B cell (primary cell): ENCODE measurements at regions not wholly inside any gene's neighbourhood (a gene's known extent, or its start where the extent isn't known, plus 50 kb on each side); places are given as distances from the start of the nearest gene placed in this dataset.

Experiments used
- ATAC-seq: fragments of 200-7000 bp; cut with Tn5 transposase; one replicate; pipeline ENCODE4 v1.10.0; 2021; ENCODE audit warnings: low read depth, mild to moderate bottlenecking, moderate number of reproducible peaks, moderate library complexity
- CTCF ChIA-PET: fragments of 350-600 bp; sonication (Branson Sonifier 250); formaldehyde crosslinking; loops from one replicate; lab custom pipeline; 2021; ENCODE audit warnings: antibody characterized with exemption, inconsistent platforms; lab: Charles Lee
- POLR2A ChIA-PET: fragments of 350-600 bp; sonication (Branson Sonifier 250); formaldehyde crosslinking; loops from one replicate; lab custom pipeline; 2021; ENCODE audit warnings: antibody characterized with exemption; lab: Charles Lee
- DNase-seq: peaks from one replicate; pipeline ENCODE4 v3.0.0; 2013
- H2AFZ ChIP-seq: 2 replicates; pipeline ENCODE4 v1.6.1; 2012; ENCODE audit warnings: mild to moderate bottlenecking, low read depth, low read length; ENCODE audit not compliant: insufficient read depth, poor library complexity, severe bottlenecking
- H3K27ac ChIP-seq, 2 donors: 1 replicate in 1 of 2; 2 replicates in 1 of 2; pipeline ENCODE4 v1.5.1; 2012 to 2013; ENCODE audit warnings: low read length in 2 of 2, mild to moderate bottlenecking in 2 of 2, moderate library complexity in 1 of 2
- H3K27me3 ChIP-seq, 4 experiments: fragments of 200-600 bp in 1 of 4; sonication (generic) in 1 of 4; replicated peaks in 1 of 4; 1 replicate in 2 of 4; 2 replicates in 2 of 4; pipeline versions ENCODE4 v1.6.1 to v1.7.0; 2013 to 2016; ENCODE audit warnings: low read length in 3 of 4, mild to moderate bottlenecking in 2 of 4, mixed read lengths in 1 of 4, moderate library complexity in 1 of 4; ENCODE audit not compliant: insufficient read depth in 4 of 4, control insufficient read depth in 3 of 4; ENCODE audit errors: control extremely low read depth in 1 of 4
- H3K36me3 ChIP-seq, 2 experiments: replicated peaks in 1 of 2; 1 replicate in 1 of 2; 2 replicates in 1 of 2; pipeline versions ENCODE4 v1.6.1 to v1.7.1; 2013; ENCODE audit warnings: low read length in 1 of 2; ENCODE audit not compliant: insufficient read depth in 2 of 2, control insufficient read depth in 1 of 2; ENCODE audit errors: control extremely low read depth in 1 of 2, extremely low read depth in 1 of 2
- H3K4me1 ChIP-seq, 2 donors: fragments of 200-600 bp in 1 of 2; sonication (generic) in 1 of 2; 1 replicate in 1 of 2; 2 replicates in 1 of 2; pipeline versions ENCODE4 v1.5.1 to v1.6.1; 2013 to 2017; ENCODE audit warnings: low read length in 2 of 2; ENCODE audit not compliant: control insufficient read depth in 2 of 2, insufficient read depth in 2 of 2
- H3K4me2 ChIP-seq: replicated peaks from 2 replicates; pipeline ENCODE3; 2012; ENCODE audit warnings: mild to moderate bottlenecking, low read depth, low read length; ENCODE audit not compliant: poor library complexity, severe bottlenecking
- H3K4me3 ChIP-seq, 5 experiments: fragments of 200-600 bp in 1 of 5; sonication (generic) in 1 of 5; 1 replicate in 3 of 5; 2 replicates in 2 of 5; pipeline versions ENCODE4 v1.5.1 to v1.7.0; 2011 to 2016; ENCODE audit warnings: low read length in 4 of 5, mild to moderate bottlenecking in 4 of 5, low read depth in 2 of 5, control low read depth in 1 of 5, moderate library complexity in 1 of 5; ENCODE audit not compliant: insufficient read depth in 1 of 5; ENCODE audit errors: control extremely low read depth in 1 of 5, extremely low read depth in 1 of 5
- H3K79me2 ChIP-seq: fragments of 200-600 bp; sonication (generic); one replicate; pipeline ENCODE4 v1.6.0; 2016; ENCODE audit warnings: low read length; ENCODE audit not compliant: control insufficient read depth, insufficient read depth
- H3K9ac ChIP-seq: fragments of 200-600 bp; sonication (generic); 2 replicates; pipeline ENCODE4 v1.6.1; 2017; ENCODE audit warnings: mild to moderate bottlenecking, low read length, moderate library complexity
- H3K9me3 ChIP-seq, 3 donors: one replicate each; pipeline versions ENCODE4 v1.6.1 to v1.7.1; 2013; ENCODE audit warnings: low read length in 2 of 3; ENCODE audit not compliant: control insufficient read depth in 2 of 3, insufficient read depth in 1 of 3; ENCODE audit errors: control extremely low read depth in 1 of 3
- H4K20me1 ChIP-seq: 2 replicates; pipeline ENCODE4 v1.6.0; 2012; ENCODE audit warnings: mild to moderate bottlenecking, low read length; ENCODE audit not compliant: insufficient read depth, control insufficient read depth, poor library complexity, severe bottlenecking
- H3K27ac Mint-ChIP-seq: one replicate; pipeline ENCODE4 v1.8.0; 2021; ENCODE audit warnings: mixed read lengths
- H3K27me3 Mint-ChIP-seq: one replicate; pipeline ENCODE4 v1.8.0; 2021; ENCODE audit warnings: mixed read lengths
- H3K4me1 Mint-ChIP-seq: one replicate; pipeline ENCODE4 v1.8.0; 2021; ENCODE audit warnings: mixed read lengths
- H3K4me3 Mint-ChIP-seq: one replicate; pipeline ENCODE4 v1.8.0; 2021; ENCODE audit warnings: mixed read lengths
- H3K9me3 Mint-ChIP-seq: one replicate; pipeline ENCODE4 v1.8.0; 2022; ENCODE audit warnings: mixed read lengths; ENCODE audit not compliant: insufficient read depth
- EZH2 ChIP-seq: IDR thresholded peaks from 2 replicates; pipeline ENCODE4 v1.6.1; 2012; ENCODE audit warnings: borderline replicate concordance, low read depth, mild to moderate bottlenecking, moderate library complexity, low read length; ENCODE audit not compliant: insufficient read depth, poor library complexity, severe bottlenecking
- WGBS: methylation state at CpG from one replicate; pipeline ENCODE4 v1.1.5; 2013; ENCODE audit warnings: missing lambda C conversion rate; ENCODE audit not compliant: insufficient coverage; 5-methylcytosine and 5-hydroxymethylcytosine counted together
- intact Hi-C: fragments of 100-400 bp; cut with micrococcal nuclease; formaldehyde crosslinking; loops from one replicate; pipeline ENCODE4 v1.10.0; 2022
- TF ChIP-seq, protein P1 (sequence below): fragments of 200-600 bp; IDR thresholded peaks from one replicate; pipeline ENCODE4 v1.8.0; 2022; ENCODE audit warnings: antibody characterized with exemption, mild to moderate bottlenecking

DNA sequence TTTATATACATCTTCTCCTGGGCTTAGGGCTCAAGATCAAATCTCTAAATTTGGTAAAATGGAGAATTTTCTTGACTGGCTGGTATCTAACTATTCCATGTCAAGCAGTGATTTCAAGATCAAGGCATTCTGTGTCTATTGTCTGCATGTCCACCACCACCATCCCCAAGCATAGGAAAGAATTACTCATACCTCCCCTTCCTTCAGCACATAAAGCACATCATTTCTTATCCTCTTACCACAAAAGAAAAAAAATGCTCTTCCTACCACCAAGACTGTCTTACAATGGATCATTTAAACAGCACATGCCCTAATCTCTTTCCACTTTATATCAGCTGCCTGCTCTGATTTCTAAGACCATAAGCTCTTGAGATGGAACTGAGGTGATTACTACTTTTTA, 470.5 kb upstream of the THBS1 start:
- ChIA-PET CTCF (no interaction called here), POLR2A (no interaction called here)
- intact Hi-C loops, result no loop called here

DNA sequence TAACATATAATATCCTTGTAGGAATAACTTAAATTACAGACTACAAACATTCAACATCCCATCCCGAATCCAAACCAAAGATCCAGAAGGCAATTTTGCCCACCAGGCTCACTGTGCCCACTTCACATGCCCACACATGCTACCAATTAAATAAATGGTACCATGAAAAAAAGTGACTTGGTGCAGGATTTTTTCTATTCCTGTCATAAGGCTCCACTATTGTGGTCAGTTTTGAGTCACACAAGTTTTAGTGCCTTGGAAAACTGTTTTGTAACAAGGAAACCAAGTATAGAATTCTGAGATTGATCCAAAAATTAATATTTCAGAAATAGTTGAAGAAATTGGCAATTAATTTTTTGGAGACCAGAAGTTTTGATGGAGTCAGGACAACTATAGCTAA, 470.1 kb upstream of the THBS1 start:
- Histone ChIP-seq H3K9me3 (peaks cover 0 to 14% (median 0%) of the 10 kb centered on the region in 3 donors), H3K9ac (no peak overlapping the region), H3K27ac (no peak overlapping the region), H3K4me2 (no peak overlapping the region), H2AFZ (no peak overlapping the region), H3K79me2 (no peaks in the 10 kb centered on the region), H3K4me1 (no peaks in the 10 kb centered on the region), H3K27me3 (peaks cover 0 to 3% (median 0%) of the 10 kb centered on the region in 4 experiments), H3K4me3 (no peak overlapping the region), H3K36me3 (no peaks in the 10 kb centered on the region), H4K20me1 (no peaks in the 10 kb centered on the region)
- no CpG with 5 or more reads among the region's 1 CpG for WGBS
- Mint-ChIP-seq H3K27me3 (peaks cover 15% of the 10 kb centered on the region), H3K9me3 (no peaks in the 10 kb centered on the region), H3K27ac (no peak overlapping the region), H3K4me1 (no peaks in the 10 kb centered on the region), H3K4me3 (no peak overlapping the region)
- no peak for TF ChIP-seq EZH2
- TF ChIP-seq, protein P1, sequence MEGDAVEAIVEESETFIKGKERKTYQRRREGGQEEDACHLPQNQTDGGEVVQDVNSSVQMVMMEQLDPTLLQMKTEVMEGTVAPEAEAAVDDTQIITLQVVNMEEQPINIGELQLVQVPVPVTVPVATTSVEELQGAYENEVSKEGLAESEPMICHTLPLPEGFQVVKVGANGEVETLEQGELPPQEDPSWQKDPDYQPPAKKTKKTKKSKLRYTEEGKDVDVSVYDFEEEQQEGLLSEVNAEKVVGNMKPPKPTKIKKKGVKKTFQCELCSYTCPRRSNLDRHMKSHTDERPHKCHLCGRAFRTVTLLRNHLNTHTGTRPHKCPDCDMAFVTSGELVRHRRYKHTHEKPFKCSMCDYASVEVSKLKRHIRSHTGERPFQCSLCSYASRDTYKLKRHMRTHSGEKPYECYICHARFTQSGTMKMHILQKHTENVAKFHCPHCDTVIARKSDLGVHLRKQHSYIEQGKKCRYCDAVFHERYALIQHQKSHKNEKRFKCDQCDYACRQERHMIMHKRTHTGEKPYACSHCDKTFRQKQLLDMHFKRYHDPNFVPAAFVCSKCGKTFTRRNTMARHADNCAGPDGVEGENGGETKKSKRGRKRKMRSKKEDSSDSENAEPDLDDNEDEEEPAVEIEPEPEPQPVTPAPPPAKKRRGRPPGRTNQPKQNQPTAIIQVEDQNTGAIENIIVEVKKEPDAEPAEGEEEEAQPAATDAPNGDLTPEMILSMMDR, result no peak
- intact Hi-C loops, result no loop called here
- ChIA-PET CTCF (no interaction called here), POLR2A (no interaction called here)
- ATAC-seq, result no peak
- DNase-seq, result no peak

More for the DNA sequence above, 470.5 kb upstream of the THBS1 start:
- Histone ChIP-seq H3K9ac (no peak overlapping the region), H3K79me2 (no peaks in the 10 kb centered on the region), H3K4me1 (no peaks in the 10 kb centered on the region), H3K9me3 (peaks cover 0 to 10% (median 0%) of the 10 kb centered on the region in 3 donors), H4K20me1 (no peaks in the 10 kb centered on the region), H3K27ac (no peak overlapping the region), H3K27me3 (peaks cover 0 to 3% (median 0%) of the 10 kb centered on the region in 4 experiments), H3K4me2 (no peak overlapping the region), H2AFZ (no peak overlapping the region), H3K36me3 (no peaks in the 10 kb centered on the region), H3K4me3 (no peak overlapping the region)
- Mint-ChIP-seq H3K4me1 (no peaks in the 10 kb centered on the region), H3K27me3 (peaks cover 15% of the 10 kb centered on the region), H3K27ac (no peak overlapping the region), H3K9me3 (no peaks in the 10 kb centered on the region), H3K4me3 (no peak overlapping the region)
- no peak for TF ChIP-seq EZH2
- TF ChIP-seq, protein P1, result no peak
- ATAC-seq (no peak), DNase-seq (no peak)
